Right atrium auricular region (tissue), 2 donors: ENCODE measurements at regions not wholly inside any gene's neighbourhood (a gene's known extent, or its start where the extent isn't known, plus 50 kb on each side); places are given as distances from the start of the nearest gene placed in this dataset.

ENCODE experiments used
- DNase-seq: peaks from one replicate; pipeline ENCODE4 v3.0.0-alpha.2; 2019; ENCODE audit warnings: low spot score
- H3K27ac ChIP-seq, 2 donors: fragments of 200-600 bp; sonication (generic); 1 replicate in 1 of 2; 2 replicates in 1 of 2; pipeline ENCODE4 v1.5.1; 2016 to 2019
- H3K27me3 ChIP-seq, 2 donors: fragments of 200-600 bp; sonication (generic); one replicate each; pipeline versions ENCODE4 v1.5.1 to v1.6.0; 2017 to 2019
- H3K36me3 ChIP-seq: fragments of 200-600 bp; sonication (generic); one replicate; pipeline ENCODE4 v1.5.1; 2016
- H3K4me1 ChIP-seq, 2 donors: fragments of 200-600 bp; sonication (generic); one replicate each; pipeline versions ENCODE4 v1.5.1 to v1.6.0; 2017 to 2019
- H3K4me3 ChIP-seq, 2 donors: fragments of 200-600 bp; sonication (generic); 1 replicate in 1 of 2; 2 replicates in 1 of 2; pipeline ENCODE4 v1.5.1; 2017 to 2019; ENCODE audit warnings: mild to moderate bottlenecking in 1 of 2, moderate library complexity in 1 of 2
- H3K9me3 ChIP-seq, 2 donors: fragments of 200-600 bp; sonication (generic); one replicate each; pipeline ENCODE4 v1.5.1; 2019
- TF ChIP-seq, protein P1 (sequence below), 2 donors: fragments of 200-600 bp; sonication (generic); IDR thresholded peaks; one replicate each; pipeline ENCODE4 v1.5.1; 2019; ENCODE audit warnings: antibody characterized with exemption in 2 of 2

DNA sequence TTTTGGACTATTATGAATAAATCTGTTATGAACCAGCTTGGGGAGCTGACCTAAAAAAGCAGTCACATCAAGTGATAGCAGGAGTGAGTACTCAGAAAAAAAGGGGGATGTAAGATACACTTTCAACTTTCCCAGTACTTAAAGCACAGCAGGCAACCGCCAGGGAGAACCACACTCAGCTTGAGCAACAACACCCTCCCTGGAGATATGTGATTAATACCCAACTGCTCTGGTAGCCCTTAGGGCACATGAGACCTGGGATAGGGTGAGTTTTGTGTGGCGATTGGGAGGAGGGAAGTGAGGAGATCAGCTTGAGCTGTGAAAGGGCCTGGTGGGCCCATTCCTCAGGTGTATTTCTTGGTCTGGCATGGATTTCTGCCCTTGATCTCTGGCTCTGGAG is 220.3 kb upstream of the SFRP2 start:
- no peak for DNase-seq
- Histone ChIP-seq H3K9me3 (no peaks in the 10 kb centered on the region), H3K36me3 (no peaks in the 10 kb centered on the region), H3K27me3 (no peaks in the 10 kb centered on the region), H3K27ac (no peak overlapping the region), H3K4me3 (no peak overlapping the region), H3K4me1 (peaks cover 0 to 11% of the 10 kb centered on the region in 2 donors)
- TF ChIP-seq, protein P1, sequence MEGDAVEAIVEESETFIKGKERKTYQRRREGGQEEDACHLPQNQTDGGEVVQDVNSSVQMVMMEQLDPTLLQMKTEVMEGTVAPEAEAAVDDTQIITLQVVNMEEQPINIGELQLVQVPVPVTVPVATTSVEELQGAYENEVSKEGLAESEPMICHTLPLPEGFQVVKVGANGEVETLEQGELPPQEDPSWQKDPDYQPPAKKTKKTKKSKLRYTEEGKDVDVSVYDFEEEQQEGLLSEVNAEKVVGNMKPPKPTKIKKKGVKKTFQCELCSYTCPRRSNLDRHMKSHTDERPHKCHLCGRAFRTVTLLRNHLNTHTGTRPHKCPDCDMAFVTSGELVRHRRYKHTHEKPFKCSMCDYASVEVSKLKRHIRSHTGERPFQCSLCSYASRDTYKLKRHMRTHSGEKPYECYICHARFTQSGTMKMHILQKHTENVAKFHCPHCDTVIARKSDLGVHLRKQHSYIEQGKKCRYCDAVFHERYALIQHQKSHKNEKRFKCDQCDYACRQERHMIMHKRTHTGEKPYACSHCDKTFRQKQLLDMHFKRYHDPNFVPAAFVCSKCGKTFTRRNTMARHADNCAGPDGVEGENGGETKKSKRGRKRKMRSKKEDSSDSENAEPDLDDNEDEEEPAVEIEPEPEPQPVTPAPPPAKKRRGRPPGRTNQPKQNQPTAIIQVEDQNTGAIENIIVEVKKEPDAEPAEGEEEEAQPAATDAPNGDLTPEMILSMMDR (IDR thresholded peaks at IDR 0.05): no peak

DNA sequence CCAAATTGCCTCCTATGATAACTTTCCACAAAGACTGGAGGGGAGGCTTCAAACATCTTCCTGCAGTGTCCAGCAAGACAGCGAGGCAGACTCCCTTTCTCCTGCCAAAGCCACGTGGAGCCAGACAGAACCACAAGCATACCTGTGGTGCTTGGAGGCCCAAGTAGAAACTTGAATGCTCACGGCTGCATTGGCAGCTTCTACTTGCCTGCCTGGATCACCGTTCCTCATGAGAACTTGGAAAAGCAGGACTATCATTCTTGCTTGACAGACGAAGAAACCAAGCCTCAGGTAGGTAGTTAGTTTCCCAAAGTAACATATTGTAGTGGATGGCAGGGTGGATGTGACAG is 216.3 kb upstream of the SFRP2 start:
- Histone ChIP-seq H3K4me1 (peaks cover 0 to 12% of the 10 kb centered on the region in 2 donors), H3K27ac (peak overlapping the region in 1 of 2 donors; percentile 40), H3K27me3 (no peaks in the 10 kb centered on the region), H3K4me3 (no peak overlapping the region), H3K9me3 (no peaks in the 10 kb centered on the region), H3K36me3 (no peaks in the 10 kb centered on the region)
- no peak for DNase-seq
- TF ChIP-seq, protein P1 (IDR thresholded peaks at IDR 0.05): no peak

DNA sequence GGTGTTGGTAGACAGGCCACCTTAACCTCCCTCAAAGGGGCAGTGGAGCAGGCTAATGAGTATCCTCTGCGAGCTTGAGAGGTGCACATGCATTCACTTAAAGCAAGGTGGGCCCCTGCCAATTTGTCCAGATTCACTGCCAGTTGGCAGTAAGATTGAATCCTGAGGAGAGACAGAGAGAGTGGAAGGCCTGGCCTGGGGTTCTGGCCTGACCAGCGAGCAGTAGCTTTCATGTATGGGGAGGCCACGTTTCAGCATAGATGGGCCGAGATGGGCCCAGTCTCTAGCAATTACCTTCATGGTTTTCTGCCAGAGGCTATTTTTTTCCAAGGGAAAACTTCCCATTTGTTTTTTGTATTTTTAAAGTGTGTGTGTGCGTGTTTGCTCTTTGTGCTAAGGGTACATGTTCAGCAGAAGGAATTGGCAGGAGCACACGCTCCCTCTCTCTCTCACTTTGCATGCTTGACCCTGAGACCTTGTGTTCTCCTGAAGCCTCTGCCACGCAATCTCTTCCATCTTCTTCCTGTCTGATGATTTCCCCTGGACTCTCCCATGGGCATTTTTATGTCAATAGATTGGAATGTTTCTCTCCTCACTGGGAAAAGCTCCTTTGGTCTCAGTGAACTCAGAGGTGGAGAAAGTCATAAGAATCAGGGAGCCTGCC is 215.8 kb upstream of the SFRP2 start:
- no peak for DNase-seq
- H3K27ac ChIP-seq: peak overlapping the region in 1 of 2 donors; percentile 40

DNA sequence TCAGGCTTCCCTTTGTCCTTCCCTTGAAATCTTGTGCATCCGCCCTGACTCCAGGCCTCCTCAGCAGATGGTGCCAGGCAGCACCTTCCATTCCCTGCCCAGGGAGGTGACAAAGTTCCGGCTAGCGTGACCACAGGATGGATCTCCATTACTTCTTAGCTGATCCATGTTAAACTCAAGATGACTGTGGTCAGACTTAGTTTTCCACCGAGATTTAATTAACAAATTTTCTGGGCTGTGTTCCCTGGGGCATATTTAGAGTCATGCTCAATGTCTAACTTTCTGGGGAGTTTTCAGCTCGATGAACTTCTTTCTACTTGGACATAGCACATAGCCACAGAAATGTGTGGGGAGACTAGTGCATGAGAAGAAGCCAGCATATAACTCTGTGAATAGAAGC is 215.1 kb upstream of the SFRP2 start:
- Histone ChIP-seq H3K27me3 (no peaks in the 10 kb centered on the region), H3K9me3 (no peaks in the 10 kb centered on the region), H3K27ac (peak overlapping the region in 1 of 2 donors; percentile 40), H3K4me1 (peaks cover 0 to 12% of the 10 kb centered on the region in 2 donors), H3K4me3 (no peak overlapping the region), H3K36me3 (no peaks in the 10 kb centered on the region)
- TF ChIP-seq, protein P1 (IDR thresholded peaks at IDR 0.05): no peak
- DNase-seq: no peak

More for the DNA sequence above, 215.8 kb upstream of the SFRP2 start:
- TF ChIP-seq, protein P1 (IDR thresholded peaks at IDR 0.05): no peak
- Histone ChIP-seq H3K27me3 (no peaks in the 10 kb centered on the region), H3K9me3 (no peaks in the 10 kb centered on the region), H3K36me3 (no peaks in the 10 kb centered on the region), H3K4me1 (peaks cover 0 to 12% of the 10 kb centered on the region in 2 donors), H3K4me3 (no peak overlapping the region)

DNA sequence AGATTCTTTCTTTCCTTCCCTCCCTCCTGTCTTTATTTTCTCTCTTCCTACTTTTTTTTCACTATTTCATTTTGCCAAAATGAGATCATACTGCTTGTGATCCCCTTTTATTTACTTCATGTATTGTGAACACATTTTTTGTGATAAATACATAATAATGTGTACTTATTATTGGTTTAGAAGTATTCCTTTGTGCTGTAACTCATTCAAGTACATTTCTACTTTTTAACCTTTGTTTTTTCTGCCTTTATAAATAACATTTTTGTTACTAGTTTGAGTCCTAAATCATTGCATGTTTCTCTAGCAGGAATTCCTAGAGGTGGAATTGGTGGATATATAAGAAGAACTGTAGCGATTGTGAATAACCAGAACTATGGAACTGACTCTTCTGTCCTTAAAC is 214.5 kb upstream of the SFRP2 start:
- Histone ChIP-seq H3K4me1 (peaks cover 0 to 12% of the 10 kb centered on the region in 2 donors), H3K27ac (no peak overlapping the region), H3K9me3 (no peaks in the 10 kb centered on the region), H3K4me3 (no peak overlapping the region), H3K27me3 (no peaks in the 10 kb centered on the region), H3K36me3 (no peaks in the 10 kb centered on the region)
- DNase-seq: no peak
- TF ChIP-seq, protein P1 (IDR thresholded peaks at IDR 0.05): no peak

DNA sequence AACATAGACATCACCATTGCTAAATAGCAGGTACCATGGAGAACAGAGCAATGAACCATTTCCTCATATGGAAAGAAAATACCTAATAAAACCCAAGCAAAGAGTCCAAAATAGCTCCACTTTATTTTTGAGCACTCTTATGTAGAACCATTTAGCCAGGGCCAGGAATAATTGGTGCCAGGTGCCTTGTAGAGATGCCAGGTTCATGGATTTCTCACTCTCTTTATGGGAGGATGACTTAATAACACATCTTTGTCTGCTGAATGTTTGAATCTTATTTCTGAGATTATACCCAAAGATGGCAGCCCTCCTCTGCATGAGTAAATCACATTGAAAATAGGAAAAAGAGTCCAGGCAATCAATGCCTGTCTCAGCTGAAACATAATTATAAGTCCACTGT is 212.3 kb upstream of the SFRP2 start:
- no peaks in the 10 kb centered on the region for H3K36me3 ChIP-seq
- peaks cover 0 to 7% of the 10 kb centered on the region in 2 donors for H3K9me3 ChIP-seq
- H3K27me3 ChIP-seq: no peaks in the 10 kb centered on the region
- no peak overlapping the region for H3K27ac ChIP-seq
- H3K4me3 ChIP-seq: no peak overlapping the region
- H3K4me1 ChIP-seq: peaks cover 0 to 12% of the 10 kb centered on the region in 2 donors
- TF ChIP-seq, protein P1 (IDR thresholded peaks at IDR 0.05): no peak
- no peak for DNase-seq
